GM12875 (cell line): ENCODE measurements at regions not wholly inside any gene's neighbourhood (a gene's known extent, or its start where the extent isn't known, plus 50 kb on each side); places are given as distances from the start of the nearest gene placed in this dataset.

ENCODE experiments used
- H3K4me3 ChIP-seq: one replicate; pipeline ENCODE4 v1.5.1; 2011; ENCODE audit warnings: low read depth, low read length, control low read depth
- CTCF ChIP-seq: IDR thresholded peaks from 2 replicates; pipeline ENCODE4 v1.5.1; 2011; ENCODE audit warnings: low read depth, mild to moderate bottlenecking, control low read depth, inconsistent platforms, low read length, moderate library complexity, borderline replicate concordance; ENCODE audit not compliant: insufficient read depth

- H3K4me3 ChIP-seq, result no peak overlapping the region
- TF ChIP-seq CTCF, result no peak
Measured at GRCh38 chr2:173749315-173749714, 215.9 kb downstream of the SP3 start.

GRCh38 chr2:173750353-173750801 lies 214.8 kb downstream of the SP3 start:
- no peak for TF ChIP-seq CTCF
- no peak overlapping the region for H3K4me3 ChIP-seq

GRCh38 chr2:173750831-173751230 lies 214.3 kb downstream of the SP3 start:
- TF ChIP-seq CTCF, result no peak
- H3K4me3 ChIP-seq, result no peak overlapping the region

GRCh38 chr2:173751245-173751975 lies 213.8 kb downstream of the SP3 start:
- H3K4me3 ChIP-seq, result no peak overlapping the region
- no peak for TF ChIP-seq CTCF

GRCh38 chr2:173752152-173752551 lies 213.0 kb downstream of the SP3 start:
- H3K4me3 ChIP-seq, result no peak overlapping the region
- TF ChIP-seq CTCF, result peak; percentile 43; the same call in 1 of the 2 replicates

GRCh38 chr2:173753441-173753840 lies 211.7 kb downstream of the SP3 start:
- H3K4me3 ChIP-seq, result no peak overlapping the region
- no peak for TF ChIP-seq CTCF

- TF ChIP-seq CTCF, result no peak
- no peak overlapping the region for H3K4me3 ChIP-seq
Measured at GRCh38 chr2:173754165-173754564, 211.0 kb downstream of the SP3 start.
